ENCODE measurements at regions not wholly inside any gene's neighbourhood (a gene's known extent, or its start where the extent isn't known, plus 50 kb on each side); places are given as distances from the start of the nearest gene placed in this dataset.

DNA sequence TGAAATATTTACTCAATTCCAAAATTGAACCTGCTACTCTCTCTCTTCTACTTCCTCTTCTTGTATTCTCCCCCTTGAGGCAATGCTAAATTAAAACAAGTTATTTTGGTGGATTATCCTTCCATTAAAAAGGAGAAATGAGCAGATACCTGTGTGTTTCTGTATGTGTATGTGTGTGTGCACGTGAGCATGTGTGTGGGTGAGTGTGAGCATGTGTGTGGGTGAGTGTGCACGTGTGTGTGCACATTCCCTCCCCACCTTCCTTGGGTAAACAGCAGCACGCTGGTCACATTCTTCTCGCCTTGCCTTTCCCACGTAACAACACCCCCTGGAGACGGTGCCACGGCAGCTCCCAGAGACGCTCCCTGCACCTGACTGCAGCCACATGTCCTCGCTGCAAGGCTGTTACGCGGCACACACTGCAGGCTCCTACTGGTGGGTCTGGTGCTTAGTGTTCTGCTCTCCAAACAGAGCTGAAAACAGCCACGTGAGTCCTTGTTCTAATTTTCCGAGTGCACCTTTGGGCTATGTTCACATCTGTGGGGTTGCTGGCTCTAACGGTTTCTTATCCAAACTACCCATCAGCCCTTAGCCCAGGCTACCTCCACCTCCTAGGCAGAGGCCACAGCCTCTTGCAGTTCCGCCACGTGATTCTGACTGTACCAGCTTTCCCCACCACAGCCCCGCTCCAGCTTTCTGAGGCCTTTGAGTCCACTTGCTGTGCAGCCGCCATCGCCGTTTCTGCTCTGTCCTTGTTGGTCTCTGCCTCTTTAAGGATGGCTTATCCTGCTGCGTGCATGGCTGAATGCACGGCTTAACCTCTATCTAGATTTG is 123.4 kb downstream of the CTTN start:
- no peak for DNase-seq (ENCODE audit: low spot score)

DNA sequence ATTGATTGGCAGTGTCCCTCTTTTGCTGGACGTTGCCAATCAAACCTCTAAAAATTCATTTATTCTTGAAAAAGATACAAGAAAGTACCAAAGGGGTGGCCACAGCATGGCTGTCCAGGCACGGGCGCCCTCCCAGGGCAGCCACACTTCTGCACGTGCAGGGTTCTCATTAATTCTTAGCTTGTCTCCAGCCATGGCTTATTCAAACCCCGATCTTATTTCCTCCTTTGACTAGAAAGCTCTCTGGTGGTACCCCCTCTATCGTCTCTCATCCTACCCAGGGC is 123.9 kb downstream of the CTTN start:
- DNase-seq (ENCODE audit: low spot score): no peak

DNA sequence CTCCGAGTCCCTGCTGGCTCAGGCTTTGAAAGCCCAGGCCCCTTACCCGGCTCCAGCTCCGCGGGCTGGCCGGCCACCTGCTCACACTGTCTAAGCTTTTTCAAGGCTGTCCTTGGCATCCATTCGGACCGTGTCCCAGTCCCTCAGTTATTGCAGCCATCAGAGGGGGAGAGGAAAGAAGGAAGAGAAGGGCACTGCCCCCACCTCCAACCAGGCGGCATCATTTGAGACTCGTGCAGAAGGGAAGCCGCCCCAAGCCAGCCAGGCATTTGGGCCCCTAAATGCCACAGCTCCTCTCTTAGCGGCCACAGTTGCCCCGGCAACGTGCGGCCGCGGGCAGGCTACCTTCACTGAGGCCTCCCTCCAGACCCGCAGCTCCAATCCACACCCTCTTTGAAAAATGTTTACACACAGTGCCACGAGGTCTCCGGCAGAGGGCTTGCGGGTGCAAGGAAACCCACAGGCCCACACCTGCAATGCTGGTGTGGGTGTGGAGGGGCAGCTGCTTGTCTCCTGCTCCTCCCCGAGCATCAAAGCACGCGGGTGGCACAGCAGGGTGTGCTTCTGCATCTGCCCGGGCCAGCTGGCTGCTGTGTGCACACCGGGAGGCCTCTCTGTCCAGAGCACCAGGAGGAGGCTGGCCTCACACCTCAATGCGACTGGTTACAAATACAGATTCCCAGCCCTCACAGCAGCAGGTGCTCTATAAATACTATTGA is 124.4 kb downstream of the CTTN start:
- DNase-seq (ENCODE audit: low spot score): no peak

DNA sequence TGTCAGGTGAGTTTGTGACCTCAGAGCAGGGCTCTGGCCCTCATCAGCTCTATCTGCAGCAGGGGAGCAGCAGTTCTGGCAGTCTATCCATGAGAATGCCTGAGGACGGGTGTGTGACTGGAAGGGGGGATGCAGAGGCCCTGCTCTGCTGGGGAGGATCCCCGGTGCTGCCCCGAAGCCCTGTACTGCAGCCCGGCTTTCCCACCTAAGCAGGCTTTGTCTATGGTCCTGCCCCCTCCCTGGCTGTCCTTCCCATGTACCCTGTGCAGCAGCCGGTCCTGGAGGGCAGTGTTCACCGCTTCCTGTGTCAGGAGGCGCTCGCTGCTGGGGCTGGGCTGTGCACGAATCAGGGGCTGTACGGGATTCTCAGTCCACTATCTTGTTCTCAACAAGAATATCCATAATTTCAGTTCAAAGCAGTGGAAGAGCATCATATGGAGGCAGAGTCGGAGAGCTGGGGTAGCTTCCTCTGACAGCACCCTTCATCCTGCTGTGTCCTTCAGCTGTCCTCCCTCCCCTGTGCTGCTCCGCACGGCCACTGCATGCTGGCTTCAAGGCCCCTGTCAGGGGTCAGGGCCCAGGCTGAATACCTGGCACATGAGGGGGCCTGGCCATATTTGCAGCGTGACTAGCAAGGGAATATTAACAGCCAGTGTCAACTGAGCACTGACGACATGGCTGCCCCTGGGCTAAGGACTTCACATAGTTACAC is 125.2 kb downstream of the CTTN start:
- no peak for DNase-seq (ENCODE audit: low spot score)

DNA sequence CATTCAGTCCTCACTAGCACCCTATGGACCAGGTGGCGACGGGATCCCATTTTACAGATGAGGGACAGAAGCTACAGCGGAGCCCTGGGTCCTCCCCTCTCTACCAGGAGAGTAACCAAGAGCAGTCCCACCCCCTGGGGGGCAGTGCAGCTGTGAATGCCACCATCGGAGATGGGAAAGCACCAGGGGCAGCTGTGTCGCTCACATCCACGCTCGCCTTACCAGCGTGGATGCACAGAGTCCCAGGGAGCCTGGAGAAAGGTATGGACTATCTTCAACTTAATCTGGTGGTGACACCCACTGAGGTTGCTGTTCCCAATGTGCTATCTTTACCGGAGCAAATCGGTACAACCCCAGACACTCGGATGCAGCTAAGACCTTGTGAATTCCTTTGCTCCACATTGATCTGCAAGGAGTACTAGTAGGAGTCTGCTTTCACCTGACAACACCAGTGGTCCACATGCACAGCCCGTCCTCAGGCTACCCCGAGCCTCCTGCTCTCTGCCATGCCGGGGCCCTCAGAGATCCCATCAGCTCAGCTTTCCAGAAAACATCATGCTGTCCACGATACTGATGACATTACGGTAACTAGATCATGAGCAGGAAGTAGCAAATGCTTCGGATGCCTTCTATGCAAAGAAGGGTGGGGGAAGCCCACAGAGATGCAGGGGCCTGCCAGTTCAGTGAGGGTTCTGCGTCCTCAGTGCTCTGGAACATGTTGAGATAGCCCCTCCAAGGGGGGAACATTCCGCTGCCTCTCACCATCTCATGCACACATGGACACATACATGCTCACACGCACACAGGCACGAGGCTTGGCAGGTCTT is 126.0 kb downstream of the CTTN start:
- DNase-seq (ENCODE audit: low spot score): no peak

DNA sequence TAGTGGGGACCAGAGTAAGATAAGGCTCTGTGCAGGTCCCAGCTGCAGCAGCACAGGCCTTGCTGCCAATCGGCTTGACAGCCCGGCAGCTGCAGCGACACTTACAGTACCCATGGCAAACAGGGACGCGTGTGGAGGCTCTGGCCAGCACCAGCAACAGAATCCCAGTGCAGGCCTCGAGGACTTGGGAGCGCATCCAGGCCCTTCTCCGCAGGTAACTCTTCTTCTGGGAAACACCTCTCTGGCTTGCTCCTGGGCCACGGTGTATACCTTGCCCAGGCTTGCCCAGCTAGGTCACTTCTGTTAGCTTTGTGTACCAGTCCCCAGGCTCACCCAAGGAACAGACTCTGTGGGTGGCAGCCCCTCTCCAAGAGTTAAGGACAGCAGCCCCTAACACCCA is 126.7 kb downstream of the CTTN start:
- DNase-seq (ENCODE audit: low spot score): no peak

DNA sequence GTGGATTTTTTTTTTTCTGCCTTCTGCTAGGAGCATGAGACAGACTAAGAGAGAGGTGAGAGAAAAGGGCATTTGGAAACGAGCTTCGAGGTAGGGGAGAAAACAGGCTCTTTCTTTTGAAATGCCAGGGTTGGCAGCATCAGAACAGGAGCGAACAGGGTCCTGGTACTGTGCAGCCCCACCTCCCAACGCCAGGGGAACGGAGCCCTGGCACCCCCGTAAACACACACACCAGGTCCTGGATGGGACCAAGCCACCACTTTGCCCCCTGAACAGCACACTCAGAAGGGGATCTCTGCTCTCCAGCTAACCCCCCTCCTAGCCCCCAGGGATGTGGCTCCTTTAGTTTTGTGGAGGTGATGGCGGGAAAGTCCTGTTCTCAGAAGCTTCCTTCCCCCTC is 127.1 kb downstream of the CTTN start:
- no peak for DNase-seq (ENCODE audit: low spot score)

DNA sequence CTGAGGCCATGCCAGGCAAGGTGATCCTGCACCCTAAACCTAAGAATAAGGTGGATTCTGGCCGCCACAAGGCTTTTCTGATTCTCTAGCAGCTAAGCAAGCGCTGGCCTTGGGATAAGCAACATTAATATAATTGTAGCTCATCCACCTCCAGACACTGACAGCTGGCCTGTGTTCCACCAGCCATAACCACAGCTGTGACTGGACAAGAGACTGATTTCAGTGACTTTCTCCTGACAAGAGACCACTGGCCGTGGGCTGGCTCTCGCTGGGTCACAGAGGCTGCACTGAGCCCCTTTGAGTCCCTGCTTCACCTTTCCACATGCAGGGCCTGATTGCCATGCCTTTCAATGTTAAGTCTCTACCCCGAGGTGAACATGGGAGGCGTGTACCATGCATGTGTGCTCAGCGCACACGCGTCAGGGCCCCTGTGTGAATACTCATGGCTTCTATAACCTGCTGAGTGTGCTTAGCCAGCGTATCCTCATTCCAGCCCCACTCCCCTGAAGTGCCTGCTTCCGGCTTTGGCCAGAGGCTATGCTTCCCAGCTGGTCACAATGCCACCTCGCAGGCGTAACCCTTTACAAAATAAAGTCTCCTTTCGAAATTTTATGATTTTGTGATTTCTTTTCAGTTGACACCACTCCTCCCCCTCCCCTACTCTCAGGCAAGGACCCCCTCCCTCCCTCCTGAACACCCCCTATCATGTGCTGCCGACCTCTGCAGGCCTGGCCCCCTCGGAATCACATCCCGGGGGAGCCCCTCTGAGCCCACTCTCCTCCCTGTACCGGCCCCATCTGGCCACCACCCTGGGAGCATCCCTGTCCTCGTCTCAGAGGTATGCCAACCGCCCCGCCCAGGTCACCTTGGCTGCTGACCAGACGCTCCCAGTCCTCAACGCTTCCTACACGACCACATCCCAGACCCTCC is 128.1 kb downstream of the CTTN start:
- DNase-seq (ENCODE audit: low spot score): no peak

DNA sequence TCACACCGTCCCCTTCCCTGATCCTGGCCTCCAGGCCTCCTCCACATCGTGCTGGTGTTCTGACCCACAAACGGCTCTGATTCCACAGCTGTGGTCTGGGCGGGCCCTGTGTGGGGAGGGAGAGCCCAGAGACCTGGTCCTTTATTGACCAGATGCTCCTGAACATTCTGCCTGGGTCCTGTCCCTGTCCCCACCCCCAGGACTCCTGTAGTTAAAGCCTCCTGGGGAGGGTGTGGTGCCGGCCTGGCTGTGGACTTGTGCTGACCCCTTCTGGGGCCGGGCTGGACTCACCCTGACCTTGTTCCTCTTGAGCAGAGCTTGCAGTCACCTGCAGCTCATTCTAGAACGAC is 128.7 kb downstream of the CTTN start:
- DNase-seq (ENCODE audit: low spot score): no peak

DNA sequence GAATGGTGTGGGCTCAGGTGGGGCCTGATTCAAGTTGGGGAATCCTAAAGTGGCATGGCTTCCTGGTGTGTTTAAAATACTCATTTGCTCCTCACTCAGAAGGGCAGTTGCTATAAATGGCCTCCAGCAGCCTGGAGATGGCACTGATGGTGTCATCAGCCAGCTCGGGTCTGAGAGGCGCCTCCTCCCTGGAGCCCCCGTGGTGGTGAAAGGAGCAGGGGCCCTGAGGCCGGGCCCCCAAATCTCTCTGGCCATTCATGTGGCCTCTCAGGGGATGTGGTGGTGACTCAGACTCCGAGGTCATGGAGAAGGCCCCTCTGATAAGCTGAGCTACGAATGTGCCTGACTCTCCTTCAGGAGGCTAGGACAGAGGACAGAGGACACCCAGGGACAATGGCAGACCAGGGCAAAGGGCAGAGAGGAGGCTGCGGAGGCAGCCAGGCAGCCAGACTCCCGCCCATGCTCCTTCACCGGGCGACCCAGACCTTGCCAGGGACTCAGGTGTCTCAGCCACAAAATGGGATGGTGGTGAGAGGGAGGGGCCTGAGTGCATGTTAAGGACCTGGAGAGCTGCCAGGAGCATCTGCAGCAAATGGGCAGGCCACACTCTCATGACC is 129.2 kb downstream of the CTTN start:
- no peak for DNase-seq (ENCODE audit: low spot score)

DNA sequence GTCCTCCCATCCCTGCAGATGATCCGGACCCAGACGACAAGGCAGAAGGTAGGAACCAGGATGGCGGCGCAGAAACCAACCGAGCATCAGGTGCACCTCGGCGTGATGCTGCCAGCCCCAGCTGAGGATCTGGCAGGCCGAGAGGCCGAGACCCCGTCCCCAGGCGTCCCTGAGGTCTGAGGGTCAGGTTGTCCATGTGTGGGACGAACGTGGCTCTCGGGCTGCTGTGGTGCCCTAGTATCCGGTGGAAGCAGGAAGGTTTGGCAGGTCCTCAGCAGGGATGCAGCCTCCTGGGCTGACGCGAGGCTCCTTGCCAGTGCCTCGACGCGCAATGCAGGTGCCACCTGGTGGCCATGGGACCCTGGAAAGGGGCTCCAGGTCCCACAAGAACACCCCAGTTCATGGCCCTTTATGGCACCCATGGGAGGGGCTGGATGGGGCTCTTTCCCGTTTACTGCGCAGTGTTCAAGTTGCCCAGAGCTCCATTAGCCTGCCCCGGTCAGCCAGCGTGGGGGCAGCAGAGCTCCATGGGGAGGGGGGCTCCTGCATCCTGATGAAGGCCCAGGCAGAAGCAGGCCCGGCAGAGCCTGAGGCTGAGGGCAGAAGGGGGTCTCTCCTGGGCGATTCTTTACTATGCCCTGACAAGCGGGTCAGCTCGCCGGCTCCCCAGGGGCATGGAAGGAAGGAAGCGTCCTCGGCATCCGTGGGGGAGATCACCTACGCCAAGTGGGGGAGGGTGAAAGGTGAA is 129.9 kb downstream of the CTTN start:
- no peak for DNase-seq (ENCODE audit: low spot score)

DNA sequence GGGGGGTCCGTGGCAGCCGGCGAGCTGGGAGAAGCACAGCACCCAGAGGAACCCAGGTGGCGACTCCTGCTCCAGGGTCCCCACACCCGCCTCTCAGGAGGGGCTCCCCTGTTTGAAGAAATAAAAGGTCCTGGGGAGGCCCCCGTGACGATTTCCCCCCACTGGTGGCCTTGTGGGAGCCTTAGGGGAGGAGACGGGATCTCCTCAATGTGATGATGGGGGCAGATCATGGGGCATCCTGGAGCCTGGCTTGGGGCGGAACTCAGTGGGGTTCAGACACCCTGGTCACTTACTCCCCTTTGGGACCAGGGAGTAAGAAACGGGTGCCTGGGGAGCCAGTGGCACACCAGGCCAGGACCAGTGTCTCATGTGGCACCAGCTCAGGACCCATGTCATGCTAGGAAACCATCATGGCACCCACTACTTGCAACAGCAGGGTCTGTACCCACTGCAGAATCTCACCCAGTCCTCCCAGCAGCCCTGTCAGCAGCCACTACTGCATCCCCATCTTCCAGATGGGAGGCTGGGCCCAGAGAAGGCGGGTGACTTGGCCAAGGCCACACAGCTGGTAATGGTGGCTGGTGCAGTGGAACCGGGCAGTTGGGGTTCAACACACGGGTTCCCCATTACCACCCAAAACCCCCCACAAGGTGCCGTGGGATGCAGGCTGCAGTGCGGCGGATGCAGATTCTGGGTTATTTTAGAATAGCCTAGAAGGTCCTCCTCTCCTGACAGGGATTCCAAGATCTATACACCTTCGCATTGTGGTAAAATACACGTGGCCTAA is 130.7 kb downstream of the CTTN start:
- no peak for DNase-seq (ENCODE audit: low spot score)

DNA sequence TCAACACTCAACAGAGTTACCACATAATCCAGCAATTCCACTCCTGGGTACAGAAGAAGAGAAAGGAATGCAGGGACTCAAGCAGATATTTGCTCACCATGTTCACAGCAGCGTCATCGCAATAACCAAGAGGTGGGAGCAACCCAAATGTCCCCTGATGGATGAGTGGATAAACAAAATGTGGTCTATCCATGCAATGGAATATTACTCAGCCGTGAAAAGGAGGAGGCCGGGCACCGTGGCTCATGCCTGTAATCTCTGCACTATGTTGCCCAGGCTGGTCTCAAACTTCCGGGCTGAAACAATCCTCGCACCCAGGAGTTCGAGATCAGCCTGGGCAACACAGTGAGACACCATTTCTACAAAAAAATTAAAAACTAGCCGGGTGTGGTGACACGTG is 131.7 kb downstream of the CTTN start:
- DNase-seq (ENCODE audit: low spot score): no peak

DNA sequence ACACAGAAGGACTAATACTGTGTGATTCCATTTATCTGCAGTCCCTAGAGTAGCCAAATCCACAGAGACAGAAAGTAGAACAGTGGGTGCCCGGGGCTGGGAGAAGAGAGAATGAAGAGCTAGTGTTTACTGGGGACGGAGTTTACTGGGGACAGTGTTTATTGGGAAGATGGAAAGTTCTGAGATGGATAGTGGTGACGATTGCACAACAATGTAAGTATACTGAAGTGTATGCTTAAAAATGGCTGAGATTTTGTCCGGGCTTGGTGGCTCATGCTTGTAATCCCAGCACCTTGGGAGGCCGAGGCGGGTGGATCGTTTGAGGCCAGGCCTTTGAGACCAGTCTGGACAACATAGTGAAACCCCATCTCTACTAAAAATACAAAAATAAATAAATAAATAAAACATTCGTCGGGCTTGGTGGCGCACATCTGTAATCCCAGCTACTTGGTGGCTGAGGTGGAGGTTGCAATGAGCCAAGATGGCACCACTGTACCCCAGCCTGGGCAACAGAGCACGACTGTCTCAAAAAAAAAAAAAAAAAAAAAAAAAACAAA is 132.4 kb downstream of the CTTN start:
- DNase-seq (ENCODE audit: low spot score): no peak

DNA sequence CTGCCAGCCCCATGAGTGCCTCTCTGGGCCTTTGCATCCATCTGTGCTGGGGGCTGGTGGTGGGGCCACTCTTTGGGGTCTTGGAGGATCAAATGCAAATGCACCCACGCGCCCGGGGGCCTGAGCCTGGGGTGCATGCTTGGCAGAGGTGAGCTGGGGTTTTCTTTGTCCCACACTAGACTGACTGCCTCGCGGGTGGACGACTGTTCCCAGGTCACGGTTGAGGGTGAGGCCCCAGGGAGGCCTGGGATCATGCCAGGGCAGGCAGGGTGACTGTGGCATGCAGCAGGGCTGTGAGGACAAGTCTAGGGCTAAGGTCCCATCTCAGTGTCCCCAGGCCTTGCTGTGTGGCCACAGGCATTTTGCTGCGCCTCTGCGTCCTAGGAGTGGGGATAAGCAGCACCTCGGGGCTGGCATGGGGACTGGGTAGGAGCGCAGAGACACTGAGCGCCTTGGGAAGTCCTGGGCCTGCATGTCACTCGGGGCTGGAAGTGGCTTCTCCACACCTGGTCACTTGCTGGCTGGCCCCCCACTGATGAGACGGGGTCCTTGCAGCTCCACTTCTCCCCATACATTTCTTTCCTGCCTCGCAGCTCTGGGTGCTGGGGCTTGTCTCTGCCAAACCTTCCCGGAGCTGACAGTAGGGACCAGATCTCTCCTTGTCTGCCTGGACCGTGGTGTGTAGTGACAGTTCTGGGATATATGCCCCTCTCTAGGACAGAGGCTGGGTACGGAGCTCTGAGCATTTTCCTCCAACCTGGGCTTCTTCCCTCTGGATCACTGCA is 133.1 kb downstream of the CTTN start:
- no peak for DNase-seq (ENCODE audit: low spot score)

DNA sequence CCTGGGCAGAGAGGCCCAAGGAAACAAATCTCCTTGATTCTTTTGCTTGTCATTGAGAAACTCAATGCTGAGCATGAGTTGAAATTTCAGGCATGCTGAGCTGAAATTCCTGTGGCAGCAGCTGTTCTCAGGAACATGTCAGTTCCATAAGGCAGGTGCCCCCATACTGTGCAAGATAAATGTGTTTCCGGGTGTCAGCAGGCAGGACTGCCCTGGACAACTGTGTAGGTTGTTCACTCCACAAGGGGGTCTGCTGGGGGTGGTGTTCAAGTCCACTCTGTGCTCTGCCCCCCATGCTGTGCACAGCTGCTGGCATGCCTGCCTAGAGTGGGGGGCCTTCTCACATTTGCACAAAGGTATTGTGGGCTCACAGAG is 133.7 kb downstream of the CTTN start:
- DNase-seq (ENCODE audit: low spot score): no peak

DNA sequence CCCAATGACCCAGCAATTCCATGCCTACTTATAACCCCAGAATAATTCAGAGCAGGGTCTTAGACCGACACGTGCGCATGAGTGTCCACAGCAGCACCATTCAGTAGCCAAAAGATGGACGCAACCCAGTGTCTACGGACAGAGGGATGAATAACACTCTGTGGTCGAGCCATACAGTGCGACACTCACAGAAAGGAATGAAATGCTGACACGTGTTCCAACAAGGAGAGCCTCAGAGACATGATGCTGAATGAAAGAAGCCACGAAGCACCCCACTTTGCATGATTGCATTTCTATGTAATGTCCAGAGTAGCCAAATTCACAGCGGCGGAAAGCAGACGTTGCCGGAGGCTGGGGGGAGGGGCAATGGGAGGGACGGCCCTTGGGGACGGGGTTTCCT is 134.4 kb downstream of the CTTN start:
- DNase-seq (ENCODE audit: low spot score): peak; percentile 54

All from AG08396 (cell line).